ENCODE measurements at regions not wholly inside any gene's neighbourhood (a gene's known extent, or its start where the extent isn't known, plus 50 kb on each side); places are given as distances from the start of the nearest gene placed in this dataset.
A peak's percentile ranks its signal among the peaks of the same experiment; 100 is the strongest.
"Not testable (repeated sequence)": the region's sequence is repeated elsewhere in the genome, so short reads cannot be mapped to it uniquely, and the experiment has no call there.

GRCh38 chr10:3350205-3350604, 177.6 kb upstream of the PITRM1 start:
- DNase-seq (ENCODE audit: low read depth in 2 of 2), result no peak

- DNase-seq (ENCODE audit: low read depth in 2 of 2), result no peak
These were observed 176.0 kb upstream of the PITRM1 start for GRCh38 chr10:3348564-3348963.

- no peak for DNase-seq (ENCODE audit: low read depth in 2 of 2)
These were observed 175.0 kb upstream of the PITRM1 start for GRCh38 chr10:3347413-3348182.

- no peak for DNase-seq (ENCODE audit: low read depth in 2 of 2)
These were observed 174.3 kb upstream of the PITRM1 start for GRCh38 chr10:3346851-3347250.

GRCh38 chr10:3342771-3343170, 170.2 kb upstream of the PITRM1 start:
- no peak for DNase-seq (ENCODE audit: low read depth in 2 of 2)

- no peak for DNase-seq (ENCODE audit: low read depth in 2 of 2)
These were observed 167.6 kb upstream of the PITRM1 start for GRCh38 chr10:3340127-3340730.

- no peak for DNase-seq (ENCODE audit: low read depth in 2 of 2)
These were observed 167.0 kb upstream of the PITRM1 start for GRCh38 chr10:3339531-3339950.

GRCh38 chr10:3339121-3339520, 166.5 kb upstream of the PITRM1 start:
- no peak for DNase-seq (ENCODE audit: low read depth in 2 of 2)

GRCh38 chr10:3337741-3338140, 165.2 kb upstream of the PITRM1 start:
- no peak for DNase-seq (ENCODE audit: low read depth in 2 of 2)

GRCh38 chr10:3336673-3337293, 164.2 kb upstream of the PITRM1 start:
- DNase-seq (ENCODE audit: low read depth in 2 of 2), result no peak

GRCh38 chr10:3333426-3333825, 160.8 kb upstream of the PITRM1 start:
- no peak for DNase-seq (ENCODE audit: low read depth in 2 of 2)

- no peak for DNase-seq (ENCODE audit: low read depth in 2 of 2)
These were observed 159.2 kb upstream of the PITRM1 start for GRCh38 chr10:3331690-3332230.

GRCh38 chr10:3331187-3331586, 158.6 kb upstream of the PITRM1 start:
- DNase-seq (ENCODE audit: low read depth in 2 of 2), result no peak

GRCh38 chr10:3330663-3331062, 158.1 kb upstream of the PITRM1 start:
- DNase-seq (ENCODE audit: low read depth in 2 of 2), result no peak

GRCh38 chr10:3325954-3326750, 153.6 kb upstream of the PITRM1 start:
- DNase-seq (ENCODE audit: low read depth in 2 of 2), result no peak

- no peak for DNase-seq (ENCODE audit: low read depth in 2 of 2)
These were observed 152.0 kb upstream of the PITRM1 start for GRCh38 chr10:3324612-3325038.

GRCh38 chr10:3323865-3324498, 151.4 kb upstream of the PITRM1 start:
- peak; percentile 68 to 71 for DNase-seq (ENCODE audit: low read depth in 2 of 2)

GRCh38 chr10:3321123-3321522, 148.5 kb upstream of the PITRM1 start:
- DNase-seq (ENCODE audit: low read depth in 2 of 2), result no peak

GRCh38 chr10:3319811-3320226, 147.2 kb upstream of the PITRM1 start:
- DNase-seq (ENCODE audit: low read depth in 2 of 2), result no peak

- DNase-seq (ENCODE audit: low read depth in 2 of 2), result not testable (repeated sequence)
These were observed 145.9 kb upstream of the PITRM1 start for GRCh38 chr10:3318480-3318807.

Measured in fibroblast of skin of left biceps (primary cell).